CD14-positive monocyte (primary cell): ENCODE measurements at regions not wholly inside any gene's neighbourhood (a gene's known extent, or its start where the extent isn't known, plus 50 kb on each side); places are given as distances from the start of the nearest gene placed in this dataset.

Source experiments
- DNase-seq, 3 donors: peaks; one replicate each; pipeline ENCODE4 v3.0.0-alpha.2; 2011 to 2022
- H2AFZ ChIP-seq: 2 replicates; pipeline ENCODE4 v1.6.0; 2012; ENCODE audit warnings: mild to moderate bottlenecking, low read depth, low read length, inconsistent platforms; ENCODE audit not compliant: insufficient read depth, poor library complexity, severe bottlenecking
- H3K27ac ChIP-seq, 2 donors: 1 replicate in 1 of 2; 2 replicates in 1 of 2; pipeline ENCODE4 v1.5.1; 2012 to 2013; ENCODE audit warnings: low read length in 2 of 2, control low read depth in 1 of 2, inconsistent platforms in 1 of 2, low read depth in 1 of 2, mild to moderate bottlenecking in 1 of 2
- H3K27me3 ChIP-seq, 2 donors: one replicate each; pipeline versions ENCODE4 v1.6.0 to v1.6.1; 2011 to 2013; ENCODE audit warnings: low read length in 2 of 2; ENCODE audit not compliant: control insufficient read depth in 2 of 2, insufficient read depth in 2 of 2
- H3K36me3 ChIP-seq, 2 donors: replicated peaks in 1 of 2; 1 replicate in 1 of 2; 2 replicates in 1 of 2; pipeline versions ENCODE4 v1.5.1 to v1.6.1; 2012 to 2013; ENCODE audit warnings: low read length in 2 of 2, control low read depth in 1 of 2, inconsistent platforms in 1 of 2, mild to moderate bottlenecking in 1 of 2; ENCODE audit not compliant: insufficient read depth in 2 of 2, control insufficient read depth in 1 of 2
- H3K4me1 ChIP-seq, 2 donors: 1 replicate in 1 of 2; 2 replicates in 1 of 2; pipeline versions ENCODE4 v1.5.1 to v1.6.1; 2012 to 2013; ENCODE audit warnings: low read length in 2 of 2, control low read depth in 1 of 2, inconsistent platforms in 1 of 2, mild to moderate bottlenecking in 1 of 2, moderate library complexity in 1 of 2; ENCODE audit not compliant: insufficient read depth in 2 of 2, control insufficient read depth in 1 of 2
- H3K4me2 ChIP-seq: replicated peaks from 2 replicates; pipeline ENCODE3; 2012; ENCODE audit warnings: low read length, moderate library complexity, mild to moderate bottlenecking; ENCODE audit not compliant: poor library complexity, severe bottlenecking; ENCODE audit errors: extremely low read depth
- H3K4me3 ChIP-seq, 3 experiments: fragments of 200-600 bp in 1 of 3; sonication (generic) in 1 of 3; replicated peaks in 1 of 3; 1 replicate in 2 of 3; 2 replicates in 1 of 3; pipeline ENCODE4 v1.5.1; 2011 to 2013; ENCODE audit warnings: low read length in 3 of 3, mild to moderate bottlenecking in 3 of 3, control low read depth in 2 of 3, low read depth in 2 of 3, inconsistent platforms in 1 of 3, moderate library complexity in 1 of 3
- H3K79me2 ChIP-seq: 2 replicates; pipeline ENCODE4 v1.6.0; 2012; ENCODE audit warnings: mild to moderate bottlenecking, control low read depth, inconsistent platforms, low read length, moderate library complexity; ENCODE audit not compliant: insufficient read depth
- H3K9ac ChIP-seq: 2 replicates; pipeline ENCODE4 v1.6.0; 2017; ENCODE audit warnings: low read length, mild to moderate bottlenecking; ENCODE audit not compliant: insufficient read depth, poor library complexity, severe bottlenecking
- H3K9me3 ChIP-seq, 2 donors: replicated peaks in 1 of 2; 1 replicate in 1 of 2; 2 replicates in 1 of 2; pipeline versions ENCODE4 v1.5.1 to v1.6.1; 2012 to 2013; ENCODE audit warnings: low read length in 2 of 2, control low read depth in 1 of 2; ENCODE audit not compliant: control insufficient read depth in 1 of 2, insufficient read depth in 1 of 2
- H4K20me1 ChIP-seq: 2 replicates; pipeline ENCODE4 v1.6.0; 2012; ENCODE audit warnings: mild to moderate bottlenecking, low read length, control low read depth, moderate library complexity; ENCODE audit not compliant: insufficient read depth
- H3K27ac Mint-ChIP-seq, 7 donors: one replicate each; pipeline ENCODE4 v1.8.0; 2020; ENCODE audit warnings: mild to moderate bottlenecking in 7 of 7, mixed read lengths in 7 of 7, moderate library complexity in 6 of 7, inconsistent platforms in 2 of 7
- H3K27me3 Mint-ChIP-seq, 3 donors: one replicate each; pipeline ENCODE4 v1.8.0; 2021 to 2022; ENCODE audit warnings: low read depth in 3 of 3, mild to moderate bottlenecking in 3 of 3, mixed read lengths in 3 of 3, moderate library complexity in 3 of 3, inconsistent platforms in 1 of 3
- H3K36me3 Mint-ChIP-seq, 2 donors: one replicate each; pipeline ENCODE4 v1.8.0; 2020; ENCODE audit warnings: mixed read lengths in 2 of 2, inconsistent platforms in 1 of 2, mild to moderate bottlenecking in 1 of 2
- H3K4me1 Mint-ChIP-seq: one replicate; pipeline ENCODE4 v1.8.0; 2020; ENCODE audit warnings: mild to moderate bottlenecking, mixed read lengths
- H3K4me3 Mint-ChIP-seq, 2 donors: one replicate each; pipeline ENCODE4 v1.8.0; 2020; ENCODE audit warnings: mild to moderate bottlenecking in 2 of 2, mixed read lengths in 2 of 2, moderate library complexity in 1 of 2
- H3K9me3 Mint-ChIP-seq, 7 donors: one replicate each; pipeline ENCODE4 v1.8.0; 2020 to 2022; ENCODE audit warnings: mixed read lengths in 7 of 7, mild to moderate bottlenecking in 6 of 7, moderate library complexity in 6 of 7, inconsistent platforms in 2 of 7
- CTCF ChIP-seq: fragments of 200-600 bp; IDR thresholded peaks from one replicate; pipeline ENCODE4 v1.8.0; 2022; ENCODE audit warnings: antibody characterized with exemption, mild to moderate bottlenecking
- WGBS: methylation state at CpG from one replicate; pipeline ENCODE4 v1.1.5; 2013; ENCODE audit warnings: missing lambda C conversion rate; ENCODE audit not compliant: insufficient coverage; 5-methylcytosine and 5-hydroxymethylcytosine counted together
- intact Hi-C, 2 donors: fragments of 100-400 bp; cut with micrococcal nuclease; formaldehyde crosslinking; loops; one replicate each; pipeline versions ENCODE4 v1.15.0 to v1.15.1; 2023

DNA sequence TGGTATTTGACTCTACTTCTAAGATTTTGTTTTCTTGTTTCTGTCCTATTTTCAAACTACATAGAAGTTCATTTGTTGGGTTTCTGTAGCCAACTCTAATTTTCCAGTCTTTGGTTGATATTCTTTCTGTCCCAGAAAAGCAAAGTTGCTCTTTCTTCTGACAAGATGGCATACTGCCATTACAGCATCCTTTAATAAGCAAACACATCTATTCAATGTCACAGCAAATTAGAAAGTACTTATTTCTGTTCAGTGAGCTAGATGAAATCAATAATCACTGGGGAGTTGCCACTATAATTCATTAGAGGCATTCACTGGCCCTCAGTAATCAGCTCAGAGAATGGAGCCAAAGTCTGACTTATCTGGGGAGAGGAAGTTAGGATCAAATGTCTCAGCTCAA, 1258.0 kb upstream of the IGFBP7 start:
- TF ChIP-seq CTCF, result no peak
- Histone ChIP-seq H2AFZ (no peak overlapping the region), H3K27ac (no peak overlapping the region), H3K9ac (no peak overlapping the region), H3K36me3 (no peaks in the 10 kb centered on the region), H3K9me3 (peaks cover 0 to 3% of the 10 kb centered on the region in 2 donors), H3K4me1 (no peaks in the 10 kb centered on the region), H3K4me2 (no peak overlapping the region), H3K4me3 (no peak overlapping the region), H4K20me1 (no peaks in the 10 kb centered on the region), H3K27me3 (no peaks in the 10 kb centered on the region), H3K79me2 (no peaks in the 10 kb centered on the region)
- Mint-ChIP-seq H3K27me3 (no peaks in the 10 kb centered on the region), H3K4me3 (no peak overlapping the region), H3K4me1 (no peaks in the 10 kb centered on the region), H3K9me3 (peaks cover 0 to 7% (median 2%) of the 10 kb centered on the region in 7 donors), H3K36me3 (no peaks in the 10 kb centered on the region), H3K27ac (no peak overlapping the region)
- intact Hi-C loops, result no loop called here
- no peak for DNase-seq

- H3K4me3 Mint-ChIP-seq, result no peak overlapping the region
- no peak overlapping the region for H3K4me3 ChIP-seq
- H3K4me1 Mint-ChIP-seq, result no peaks in the 10 kb centered on the region
- no peaks in the 10 kb centered on the region for H3K4me1 ChIP-seq
- no peaks in the 10 kb centered on the region for H4K20me1 ChIP-seq
- H3K27me3 ChIP-seq, result no peaks in the 10 kb centered on the region
- no peak overlapping the region for H3K27ac ChIP-seq
- H3K4me2 ChIP-seq, result no peak overlapping the region
- 89% methylated on average over 4 of the region's 5 CpGs for WGBS
- no peak overlapping the region for H3K27ac Mint-ChIP-seq
- no peak overlapping the region for H3K9ac ChIP-seq
- peaks cover 16 to 23% of the 10 kb centered on the region in 2 donors for H3K9me3 ChIP-seq
- no peaks in the 10 kb centered on the region for H3K79me2 ChIP-seq
- DNase-seq, result no peak
- no peaks in the 10 kb centered on the region for H3K27me3 Mint-ChIP-seq
- H3K9me3 Mint-ChIP-seq, result peaks cover 0 to 12% (median 5%) of the 10 kb centered on the region in 7 donors
- intact Hi-C loops, result no loop called here
- H3K36me3 Mint-ChIP-seq, result no peaks in the 10 kb centered on the region
- no peak overlapping the region for H2AFZ ChIP-seq
- TF ChIP-seq CTCF, result no peak
- H3K36me3 ChIP-seq, result no peaks in the 10 kb centered on the region
Measured at GRCh38 chr4:58360354-58361133, 1250.4 kb upstream of the IGFBP7 start.
